ENCODE measurements at regions not wholly inside any gene's neighbourhood (a gene's known extent, or its start where the extent isn't known, plus 50 kb on each side); places are given as distances from the start of the nearest gene placed in this dataset.
"Not testable (repeated sequence)": the region's sequence is repeated elsewhere in the genome, so short reads cannot be mapped to it uniquely, and the experiment has no call there.

GRCh38 chr9:61628951-61629350 is 439.1 kb downstream of the SPATA31A7 start:
- DNase-seq (ENCODE audit: low read depth) = not testable (repeated sequence)

- no peak for DNase-seq (ENCODE audit: low read depth)
Measured at GRCh38 chr9:61634192-61634591, 444.4 kb downstream of the SPATA31A7 start.

GRCh38 chr9:61664232-61664631 is 474.4 kb downstream of the SPATA31A7 start:
- not testable (repeated sequence) for DNase-seq (ENCODE audit: low read depth)

GRCh38 chr9:61665330-61665751 is 475.5 kb downstream of the SPATA31A7 start:
- DNase-seq (ENCODE audit: low read depth) = peak; percentile 90

GRCh38 chr9:61665829-61666228 is 476.0 kb downstream of the SPATA31A7 start:
- DNase-seq (ENCODE audit: low read depth) = peak; percentile 37

GRCh38 chr9:61666310-61666709 is 476.5 kb downstream of the SPATA31A7 start:
- no peak for DNase-seq (ENCODE audit: low read depth)

GRCh38 chr9:61666849-61667371 is 477.1 kb downstream of the SPATA31A7 start:
- no peak for DNase-seq (ENCODE audit: low read depth)

GRCh38 chr9:61667559-61668121 is 477.8 kb downstream of the SPATA31A7 start:
- DNase-seq (ENCODE audit: low read depth) = peak; percentile 76

- DNase-seq (ENCODE audit: low read depth) = not testable (repeated sequence)
Measured at GRCh38 chr9:61668201-61668600, 478.4 kb downstream of the SPATA31A7 start.

GRCh38 chr9:61668846-61669245 is 479.0 kb downstream of the SPATA31A7 start:
- DNase-seq (ENCODE audit: low read depth) = no peak

GRCh38 chr9:61669352-61669751 is 479.5 kb downstream of the SPATA31A7 start:
- peak; percentile 41 for DNase-seq (ENCODE audit: low read depth)

- DNase-seq (ENCODE audit: low read depth) = peak; percentile 84
Measured at GRCh38 chr9:61669831-61670505, 480.1 kb downstream of the SPATA31A7 start.

GRCh38 chr9:61670616-61671015 is 480.8 kb downstream of the SPATA31A7 start:
- no peak for DNase-seq (ENCODE audit: low read depth)

GRCh38 chr9:61671276-61671973 is 481.6 kb downstream of the SPATA31A7 start:
- DNase-seq (ENCODE audit: low read depth) = peak; percentile 92

- DNase-seq (ENCODE audit: low read depth) = not testable (repeated sequence)
Measured at GRCh38 chr9:61672107-61672541, 482.3 kb downstream of the SPATA31A7 start.

- not testable (repeated sequence) for DNase-seq (ENCODE audit: low read depth)
Measured at GRCh38 chr9:61672645-61673167, 482.9 kb downstream of the SPATA31A7 start.

GRCh38 chr9:61673247-61673646 is 483.4 kb downstream of the SPATA31A7 start:
- no peak for DNase-seq (ENCODE audit: low read depth)

- DNase-seq (ENCODE audit: low read depth) = peak; percentile 87
Measured at GRCh38 chr9:61673664-61674381, 484.0 kb downstream of the SPATA31A7 start.

- DNase-seq (ENCODE audit: low read depth) = no peak
Measured at GRCh38 chr9:61674465-61674864, 484.6 kb downstream of the SPATA31A7 start.

- no peak for DNase-seq (ENCODE audit: low read depth)
Measured at GRCh38 chr9:61674882-61675281, 485.0 kb downstream of the SPATA31A7 start.
